H1 (cell line): ENCODE measurements at regions not wholly inside any gene's neighbourhood (a gene's known extent, or its start where the extent isn't known, plus 50 kb on each side); places are given as distances from the start of the nearest gene placed in this dataset.

Experiments used
- RNF2 ChIP-seq: fragments of 200-900, 300-1000 bp; sonication (generic); IDR thresholded peaks from 2 replicates; pipeline ENCODE4 v1.7.1; 2016; ENCODE audit warnings: borderline replicate concordance, low read depth, mild to moderate bottlenecking, antibody characterized with exemption, low read length; ENCODE audit not compliant: poor library complexity, severe bottlenecking; ENCODE audit errors: missing control alignments

GRCh38 chr2:184294831-184295230 lies 303.5 kb upstream of the ZNF804A start (continued):
- TF ChIP-seq RNF2 = no peak
- TF ChIP-seq, all 59 proteins: peak for 0
